Thoracic aorta (tissue), 2 donors: ENCODE measurements at regions not wholly inside any gene's neighbourhood (a gene's known extent, or its start where the extent isn't known, plus 50 kb on each side); places are given as distances from the start of the nearest gene placed in this dataset.

Experiments
- ATAC-seq: fragments of 150-250 bp; one replicate; pipeline ENCODE4 v1.8.0; 2017; ENCODE audit warnings: low read depth; ENCODE audit not compliant: insufficient number of reproducible peaks, low FRiP score
- DNase-seq: peaks from one replicate; pipeline ENCODE4 v3.0.0-alpha.2; 2020; ENCODE audit warnings: low spot score
- H3K27ac ChIP-seq, 2 donors: fragments of 200-600 bp; sonication (generic); 1 replicate in 1 of 2; 2 replicates in 1 of 2; pipeline ENCODE4 v1.5.1; 2016; ENCODE audit warnings: mild to moderate bottlenecking in 2 of 2, moderate library complexity in 2 of 2
- H3K27me3 ChIP-seq: fragments of 200-600 bp; sonication (generic); replicated peaks from 2 replicates; pipeline ENCODE4 v1.6.0; 2016; ENCODE audit warnings: mild to moderate bottlenecking; ENCODE audit not compliant: insufficient read depth
- H3K36me3 ChIP-seq: fragments of 200-600 bp; sonication (generic); one replicate; pipeline ENCODE4 v1.5.1; 2016
- H3K4me1 ChIP-seq, 2 donors: fragments of 200-600 bp; sonication (generic); 1 replicate in 1 of 2; 2 replicates in 1 of 2; pipeline versions ENCODE4 v1.5.1 to v1.6.0; 2016; ENCODE audit warnings: low read depth in 2 of 2, mild to moderate bottlenecking in 1 of 2; ENCODE audit not compliant: control insufficient read depth in 1 of 2
- H3K4me3 ChIP-seq: fragments of 200-600 bp; sonication (generic); 2 replicates; pipeline ENCODE4 v1.5.1; 2016; ENCODE audit warnings: mild to moderate bottlenecking
- H3K9me3 ChIP-seq: fragments of 200-600 bp; sonication (generic); 2 replicates; pipeline ENCODE4 v1.5.1; 2016
- TF ChIP-seq, protein P1 (sequence below): fragments of 200-600 bp; sonication (generic); IDR thresholded peaks from one replicate; pipeline ENCODE4 v1.5.1; 2019; ENCODE audit warnings: antibody characterized with exemption

GRCh38 chr11:115672999-115673411 lies 168.8 kb upstream of the CADM1 start:
- ATAC-seq (no peak), DNase-seq (no peak)

DNA sequence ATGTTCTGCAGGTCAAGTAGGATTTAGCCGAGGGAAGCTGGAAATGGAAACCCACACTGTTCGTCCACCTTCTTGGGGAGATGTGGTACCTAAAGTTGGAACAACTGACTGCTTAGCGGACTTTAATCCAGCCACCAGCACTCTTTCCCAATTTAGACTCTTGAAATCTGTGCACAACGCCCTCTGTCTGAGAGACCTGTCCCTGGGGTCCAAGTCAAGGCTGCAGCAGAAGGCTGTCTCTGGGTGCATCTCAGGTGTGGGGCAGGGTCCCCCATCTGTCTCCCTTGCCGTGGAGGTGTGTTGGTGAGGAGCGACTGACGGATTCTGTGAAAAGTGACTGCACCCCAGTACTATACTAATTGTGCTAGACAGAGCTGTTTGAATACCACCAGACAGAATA lies 168.2 kb upstream of the CADM1 start:
- ATAC-seq = no peak
- H3K9me3 ChIP-seq = no peaks in the 10 kb centered on the region
- no peaks in the 10 kb centered on the region for H3K4me1 ChIP-seq
- H3K4me3 ChIP-seq = no peak overlapping the region
- TF ChIP-seq, protein P1, sequence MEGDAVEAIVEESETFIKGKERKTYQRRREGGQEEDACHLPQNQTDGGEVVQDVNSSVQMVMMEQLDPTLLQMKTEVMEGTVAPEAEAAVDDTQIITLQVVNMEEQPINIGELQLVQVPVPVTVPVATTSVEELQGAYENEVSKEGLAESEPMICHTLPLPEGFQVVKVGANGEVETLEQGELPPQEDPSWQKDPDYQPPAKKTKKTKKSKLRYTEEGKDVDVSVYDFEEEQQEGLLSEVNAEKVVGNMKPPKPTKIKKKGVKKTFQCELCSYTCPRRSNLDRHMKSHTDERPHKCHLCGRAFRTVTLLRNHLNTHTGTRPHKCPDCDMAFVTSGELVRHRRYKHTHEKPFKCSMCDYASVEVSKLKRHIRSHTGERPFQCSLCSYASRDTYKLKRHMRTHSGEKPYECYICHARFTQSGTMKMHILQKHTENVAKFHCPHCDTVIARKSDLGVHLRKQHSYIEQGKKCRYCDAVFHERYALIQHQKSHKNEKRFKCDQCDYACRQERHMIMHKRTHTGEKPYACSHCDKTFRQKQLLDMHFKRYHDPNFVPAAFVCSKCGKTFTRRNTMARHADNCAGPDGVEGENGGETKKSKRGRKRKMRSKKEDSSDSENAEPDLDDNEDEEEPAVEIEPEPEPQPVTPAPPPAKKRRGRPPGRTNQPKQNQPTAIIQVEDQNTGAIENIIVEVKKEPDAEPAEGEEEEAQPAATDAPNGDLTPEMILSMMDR = no peak
- no peaks in the 10 kb centered on the region for H3K36me3 ChIP-seq
- H3K27me3 ChIP-seq = no peaks in the 10 kb centered on the region
- DNase-seq = no peak
- no peak overlapping the region for H3K27ac ChIP-seq

More at GRCh38 chr11:115672999-115673411, 168.8 kb upstream of the CADM1 start:
- Histone ChIP-seq H3K9me3 (no peaks in the 10 kb centered on the region), H3K4me1 (no peaks in the 10 kb centered on the region), H3K4me3 (no peak overlapping the region), H3K27me3 (no peaks in the 10 kb centered on the region), H3K27ac (no peak overlapping the region), H3K36me3 (no peaks in the 10 kb centered on the region)
- TF ChIP-seq, protein P1 = no peak

DNA sequence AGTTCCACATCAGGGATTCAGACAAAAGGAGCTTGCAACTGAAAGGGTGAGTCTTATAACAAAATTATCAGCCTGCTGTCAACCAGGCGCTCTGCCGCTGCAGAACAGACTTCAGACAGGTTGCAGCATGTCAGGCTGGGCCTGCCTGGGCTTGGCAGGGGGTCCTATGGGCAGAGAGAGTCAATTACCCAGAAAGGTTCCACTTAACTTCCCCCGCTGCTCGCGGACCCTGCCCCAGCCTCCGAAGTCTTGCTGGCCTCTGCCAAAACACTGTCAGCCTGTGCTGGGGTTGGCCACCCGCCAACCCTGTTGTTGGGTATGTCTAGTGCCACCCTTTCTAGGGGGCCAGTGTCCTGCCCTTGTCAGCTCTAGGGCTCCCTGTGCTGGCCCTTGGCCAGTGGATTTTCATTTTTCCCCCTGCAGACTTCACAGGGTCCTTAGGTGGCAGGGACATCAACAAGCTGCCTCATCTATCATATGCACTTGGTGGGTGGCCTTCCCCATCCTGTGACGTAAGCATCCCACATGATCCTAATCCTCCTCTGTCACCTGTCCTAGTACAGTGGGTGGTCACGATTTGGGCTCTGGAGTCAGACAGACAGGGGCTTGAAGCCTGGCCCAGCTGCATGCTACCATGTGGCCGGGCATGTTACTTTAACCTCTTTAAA lies 166.5 kb upstream of the CADM1 start:
- H3K36me3 ChIP-seq = no peaks in the 10 kb centered on the region
- H3K9me3 ChIP-seq = no peaks in the 10 kb centered on the region
- TF ChIP-seq, protein P1 = no peak
- H3K4me1 ChIP-seq = no peaks in the 10 kb centered on the region
- no peak overlapping the region for H3K27ac ChIP-seq
- H3K27me3 ChIP-seq = no peaks in the 10 kb centered on the region
- H3K4me3 ChIP-seq = no peak overlapping the region
- no peak for DNase-seq
- no peak for ATAC-seq

DNA sequence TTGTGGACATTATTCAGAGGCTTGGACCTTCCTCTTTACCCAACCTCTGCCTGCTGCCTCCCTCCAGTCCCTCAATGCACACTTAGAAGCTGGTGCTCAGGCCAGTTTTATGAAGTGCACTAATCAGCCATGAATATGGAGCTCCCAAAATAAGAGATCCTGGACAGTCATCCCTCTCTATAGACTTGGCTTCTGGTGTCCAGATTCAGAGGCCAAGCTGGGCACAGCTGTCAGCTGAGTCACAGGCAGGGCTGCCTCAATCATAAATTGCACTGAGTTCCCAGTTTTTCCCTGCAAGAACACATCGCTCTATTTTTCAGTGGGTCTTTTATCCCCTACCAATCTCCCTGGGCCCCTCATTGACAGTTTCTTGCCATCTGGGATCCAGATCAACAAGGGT lies 161.7 kb upstream of the CADM1 start:
- TF ChIP-seq, protein P1 = no peak
- Histone ChIP-seq H3K4me3 (no peak overlapping the region), H3K36me3 (no peaks in the 10 kb centered on the region), H3K4me1 (no peaks in the 10 kb centered on the region), H3K9me3 (no peaks in the 10 kb centered on the region), H3K27me3 (no peaks in the 10 kb centered on the region), H3K27ac (no peak overlapping the region)
- ATAC-seq = no peak
- DNase-seq = no peak

- DNase-seq = no peak
- H3K36me3 ChIP-seq = no peaks in the 10 kb centered on the region
- TF ChIP-seq, protein P1 = no peak
- no peak overlapping the region for H3K4me3 ChIP-seq
- no peak for ATAC-seq
- H3K27ac ChIP-seq = no peak overlapping the region
- no peaks in the 10 kb centered on the region for H3K9me3 ChIP-seq
- H3K4me1 ChIP-seq = no peaks in the 10 kb centered on the region
- H3K27me3 ChIP-seq = no peaks in the 10 kb centered on the region
Observed at GRCh38 chr11:115665175-115665821, 161.1 kb upstream of the CADM1 start.
